MM.1S (cell line): ENCODE measurements at regions not wholly inside any gene's neighbourhood (a gene's known extent, or its start where the extent isn't known, plus 50 kb on each side); places are given as distances from the start of the nearest gene placed in this dataset.

Source experiments
- EZH2 ChIP-seq: fragments of 300-600 bp; sonication (generic); optimal IDR thresholded peaks from 2 replicates; pipeline ENCODE3; 2017; ENCODE audit warnings: low read depth, mild to moderate bottlenecking, antibody characterized with exemption, low read length, mixed read lengths
- EZH2phosphoT487 ChIP-seq: fragments of 300-600 bp; sonication (generic); IDR thresholded peaks from 2 replicates; pipeline ENCODE4 v1.6.1; 2018; ENCODE audit warnings: antibody characterized with exemption, low read length
- TF ChIP-seq, protein P1 (sequence below): fragments of 300-600 bp; sonication (generic); IDR thresholded peaks from 2 replicates; pipeline ENCODE4 v1.5.1; 2016; ENCODE audit warnings: antibody characterized with exemption, low read length, mixed read lengths

DNA sequence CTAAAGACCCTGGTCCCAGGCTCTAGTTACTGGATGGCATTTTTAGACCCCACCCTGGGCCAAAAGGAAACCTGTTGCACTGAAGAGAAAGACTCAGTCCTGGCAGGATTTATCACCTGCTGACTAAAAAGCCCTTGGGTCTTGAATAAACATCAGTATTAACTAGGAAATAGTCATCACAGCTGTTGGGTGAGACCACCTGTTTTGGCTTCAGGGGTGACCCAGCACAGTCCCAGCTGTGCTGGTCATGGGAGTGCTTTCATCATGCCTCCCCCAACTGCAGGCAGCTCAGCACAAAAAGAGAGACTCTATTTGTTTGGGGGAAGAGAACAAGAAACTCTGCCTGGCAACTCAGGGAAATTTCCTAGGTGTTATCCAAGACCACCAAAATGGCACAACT, 903.2 kb downstream of the C4orf33 start:
- TF ChIP-seq, protein P1, sequence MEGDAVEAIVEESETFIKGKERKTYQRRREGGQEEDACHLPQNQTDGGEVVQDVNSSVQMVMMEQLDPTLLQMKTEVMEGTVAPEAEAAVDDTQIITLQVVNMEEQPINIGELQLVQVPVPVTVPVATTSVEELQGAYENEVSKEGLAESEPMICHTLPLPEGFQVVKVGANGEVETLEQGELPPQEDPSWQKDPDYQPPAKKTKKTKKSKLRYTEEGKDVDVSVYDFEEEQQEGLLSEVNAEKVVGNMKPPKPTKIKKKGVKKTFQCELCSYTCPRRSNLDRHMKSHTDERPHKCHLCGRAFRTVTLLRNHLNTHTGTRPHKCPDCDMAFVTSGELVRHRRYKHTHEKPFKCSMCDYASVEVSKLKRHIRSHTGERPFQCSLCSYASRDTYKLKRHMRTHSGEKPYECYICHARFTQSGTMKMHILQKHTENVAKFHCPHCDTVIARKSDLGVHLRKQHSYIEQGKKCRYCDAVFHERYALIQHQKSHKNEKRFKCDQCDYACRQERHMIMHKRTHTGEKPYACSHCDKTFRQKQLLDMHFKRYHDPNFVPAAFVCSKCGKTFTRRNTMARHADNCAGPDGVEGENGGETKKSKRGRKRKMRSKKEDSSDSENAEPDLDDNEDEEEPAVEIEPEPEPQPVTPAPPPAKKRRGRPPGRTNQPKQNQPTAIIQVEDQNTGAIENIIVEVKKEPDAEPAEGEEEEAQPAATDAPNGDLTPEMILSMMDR: no peak
- TF ChIP-seq EZH2 (no peak), EZH2phosphoT487 (no peak)
